HEK293T (cell line): ENCODE measurements at regions not wholly inside any gene's neighbourhood (a gene's known extent, or its start where the extent isn't known, plus 50 kb on each side); places are given as distances from the start of the nearest gene placed in this dataset.

Source experiments
- ARNT ChIP-seq: fragments of 450-650 bp; IDR thresholded peaks from 2 replicates; pipeline ENCODE4 v1.6.1; 2017; ENCODE audit warnings: mild to moderate bottlenecking
- BHLHE40 ChIP-seq: fragments of 450-650 bp; IDR thresholded peaks from 2 replicates; pipeline ENCODE4 v1.6.1; 2016; ENCODE audit warnings: mild to moderate bottlenecking, moderate library complexity, borderline replicate concordance
- CTBP1 ChIP-seq: fragments of 450-650 bp; IDR thresholded peaks from 2 replicates; pipeline ENCODE4 v1.6.1; 2016; ENCODE audit warnings: borderline replicate concordance
- ELF4 ChIP-seq: fragments of 450-650 bp; IDR thresholded peaks from 2 replicates; pipeline ENCODE4 v1.6.1; 2017; ENCODE audit warnings: antibody characterized with exemption
- FOXA1 ChIP-seq: fragments of 450-650 bp; IDR thresholded peaks from 2 replicates; pipeline ENCODE4 v1.6.1; 2016; ENCODE audit warnings: mild to moderate bottlenecking
- FOXK2 ChIP-seq: fragments of 450-650 bp; IDR thresholded peaks from 2 replicates; pipeline ENCODE4 v1.6.1; 2016; ENCODE audit warnings: mild to moderate bottlenecking
- FOXM1 ChIP-seq: fragments of 450-650 bp; IDR thresholded peaks from 2 replicates; pipeline ENCODE4 v1.6.1; 2017; ENCODE audit warnings: mild to moderate bottlenecking, borderline replicate concordance
- HDGF ChIP-seq: fragments of 450-650 bp; IDR thresholded peaks from 2 replicates; pipeline ENCODE4 v1.6.1; 2017; ENCODE audit warnings: antibody characterized with exemption, borderline replicate concordance
- LEF1 ChIP-seq: fragments of 450-650 bp; IDR thresholded peaks from 2 replicates; pipeline ENCODE4 v1.6.1; 2017; ENCODE audit warnings: mild to moderate bottlenecking, borderline replicate concordance
- NFRKB ChIP-seq: fragments of 450-650 bp; IDR thresholded peaks from 2 replicates; pipeline ENCODE4 v1.6.1; 2016; ENCODE audit warnings: mild to moderate bottlenecking, moderate library complexity
- PKNOX1 ChIP-seq: fragments of 450-650 bp; IDR thresholded peaks from 2 replicates; pipeline ENCODE4 v1.6.1; 2016
- SP1 ChIP-seq: fragments of 450-650 bp; IDR thresholded peaks from 2 replicates; pipeline ENCODE4 v1.6.1; 2017
- SUZ12 ChIP-seq: fragments of 450-650 bp; IDR thresholded peaks from 2 replicates; pipeline ENCODE4 v1.6.1; 2016; ENCODE audit warnings: mild to moderate bottlenecking
- TARDBP ChIP-seq: fragments of 450-650 bp; IDR thresholded peaks from 2 replicates; pipeline ENCODE4 v1.6.1; 2016

GRCh38 chr9:102434545-102434944, 560.6 kb upstream of the CYLC2 start:
- no peak for TF ChIP-seq FOXM1
- TF ChIP-seq TARDBP, result no peak
- TF ChIP-seq BHLHE40, result no peak
- no peak for TF ChIP-seq PKNOX1
- no peak for TF ChIP-seq SP1
- no peak for TF ChIP-seq NFRKB
- no peak for TF ChIP-seq ELF4
- no peak for TF ChIP-seq CTBP1
- no peak for TF ChIP-seq FOXK2
- TF ChIP-seq SUZ12, result no peak
- no peak for TF ChIP-seq FOXA1
- TF ChIP-seq HDGF, result no peak
- no peak for TF ChIP-seq ARNT
- no peak for TF ChIP-seq LEF1
